ENCODE measurements at regions not wholly inside any gene's neighbourhood (a gene's known extent, or its start where the extent isn't known, plus 50 kb on each side); places are given as distances from the start of the nearest gene placed in this dataset.

DNA sequence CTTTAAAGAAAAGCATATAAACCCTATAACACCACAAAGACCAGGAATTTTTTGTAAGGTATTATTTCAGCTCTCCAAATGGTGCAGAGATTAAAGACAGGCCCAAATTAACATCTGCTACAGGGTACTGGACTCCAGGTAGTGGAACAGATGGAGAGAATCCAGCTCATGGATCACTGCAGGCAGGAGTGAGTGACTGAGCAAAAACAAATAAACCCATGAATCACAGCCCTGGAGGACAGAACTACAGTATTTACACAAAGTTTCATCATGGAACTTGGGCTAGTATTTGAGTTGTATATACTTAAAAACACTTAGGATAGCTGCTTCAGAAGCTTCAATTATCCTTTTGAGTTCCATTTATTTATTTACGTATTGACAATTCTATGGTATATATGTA is 132.8 kb upstream of the SPRY2 start:
- no peak overlapping the region for H3K4me3 ChIP-seq (ENCODE audit: control extremely low read depth in 1 of 5, extremely low read depth in 1 of 5, insufficient read depth in 1 of 5, low read depth in 2 of 5, low read length in 4 of 5)
- H3K4me2 ChIP-seq (replicated peaks; ENCODE audit: low read depth, low read length, poor library complexity, severe bottlenecking) = no peak overlapping the region
- no peak overlapping the region for H2AFZ ChIP-seq (ENCODE audit: insufficient read depth, low read depth, low read length, poor library complexity, severe bottlenecking)
- no peaks in the 10 kb centered on the region for H3K27me3 ChIP-seq (replicated peaks in 1 of 4; ENCODE audit: control extremely low read depth in 1 of 4, control insufficient read depth in 3 of 4, insufficient read depth in 4 of 4, low read length in 3 of 4)
- Mint-ChIP-seq H3K27me3 (no peaks in the 10 kb centered on the region), H3K9me3 (ENCODE audit: insufficient read depth) (no peaks in the 10 kb centered on the region), H3K27ac (no peak overlapping the region), H3K4me3 (no peak overlapping the region), H3K4me1 (peaks cover 5% of the 10 kb centered on the region)
- no peaks in the 10 kb centered on the region for H4K20me1 ChIP-seq (ENCODE audit: control insufficient read depth, insufficient read depth, low read length, poor library complexity, severe bottlenecking)
- DNase-seq (no peak), ATAC-seq (ENCODE audit: low read depth) (no peak)
- POLR2A ChIA-PET = no interaction called here
- H3K9ac ChIP-seq (ENCODE audit: low read length) = no peak overlapping the region
- TF ChIP-seq, protein P1, sequence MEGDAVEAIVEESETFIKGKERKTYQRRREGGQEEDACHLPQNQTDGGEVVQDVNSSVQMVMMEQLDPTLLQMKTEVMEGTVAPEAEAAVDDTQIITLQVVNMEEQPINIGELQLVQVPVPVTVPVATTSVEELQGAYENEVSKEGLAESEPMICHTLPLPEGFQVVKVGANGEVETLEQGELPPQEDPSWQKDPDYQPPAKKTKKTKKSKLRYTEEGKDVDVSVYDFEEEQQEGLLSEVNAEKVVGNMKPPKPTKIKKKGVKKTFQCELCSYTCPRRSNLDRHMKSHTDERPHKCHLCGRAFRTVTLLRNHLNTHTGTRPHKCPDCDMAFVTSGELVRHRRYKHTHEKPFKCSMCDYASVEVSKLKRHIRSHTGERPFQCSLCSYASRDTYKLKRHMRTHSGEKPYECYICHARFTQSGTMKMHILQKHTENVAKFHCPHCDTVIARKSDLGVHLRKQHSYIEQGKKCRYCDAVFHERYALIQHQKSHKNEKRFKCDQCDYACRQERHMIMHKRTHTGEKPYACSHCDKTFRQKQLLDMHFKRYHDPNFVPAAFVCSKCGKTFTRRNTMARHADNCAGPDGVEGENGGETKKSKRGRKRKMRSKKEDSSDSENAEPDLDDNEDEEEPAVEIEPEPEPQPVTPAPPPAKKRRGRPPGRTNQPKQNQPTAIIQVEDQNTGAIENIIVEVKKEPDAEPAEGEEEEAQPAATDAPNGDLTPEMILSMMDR (IDR thresholded peaks at IDR 0.05) = no peak
- TF ChIP-seq EZH2 (IDR thresholded peaks at IDR 0.05; ENCODE audit: borderline replicate concordance, insufficient read depth, low read depth, low read length, poor library complexity, severe bottlenecking) = no peak
- H3K4me1 ChIP-seq (ENCODE audit: control insufficient read depth in 2 of 2, insufficient read depth in 2 of 2, low read length in 2 of 2) = no peaks in the 10 kb centered on the region
- H3K27ac ChIP-seq (ENCODE audit: low read length in 2 of 2) = no peak overlapping the region
- WGBS (ENCODE audit: insufficient coverage) = no CpG with 5 or more reads among the region's 1 CpG
- CTCF ChIA-PET = interaction anchor here (1.0 kb wide), 1 partner anchor 132 kb away, joined by 3 read pairs; no protein-coding TSS in a partner anchor
- no peaks in the 10 kb centered on the region for H3K36me3 ChIP-seq (replicated peaks in 1 of 2; ENCODE audit: control extremely low read depth in 1 of 2, control insufficient read depth in 1 of 2, extremely low read depth in 1 of 2, insufficient read depth in 2 of 2, low read length in 1 of 2)
- H3K79me2 ChIP-seq (ENCODE audit: control insufficient read depth, insufficient read depth, low read length) = no peaks in the 10 kb centered on the region
- H3K9me3 ChIP-seq (ENCODE audit: control extremely low read depth in 1 of 3, control insufficient read depth in 2 of 3, insufficient read depth in 1 of 3, low read length in 2 of 3) = peaks cover 0 to 1% (median 0%) of the 10 kb centered on the region in 3 donors
- intact Hi-C loops (cut with micrococcal nuclease) = no loop called here

DNA sequence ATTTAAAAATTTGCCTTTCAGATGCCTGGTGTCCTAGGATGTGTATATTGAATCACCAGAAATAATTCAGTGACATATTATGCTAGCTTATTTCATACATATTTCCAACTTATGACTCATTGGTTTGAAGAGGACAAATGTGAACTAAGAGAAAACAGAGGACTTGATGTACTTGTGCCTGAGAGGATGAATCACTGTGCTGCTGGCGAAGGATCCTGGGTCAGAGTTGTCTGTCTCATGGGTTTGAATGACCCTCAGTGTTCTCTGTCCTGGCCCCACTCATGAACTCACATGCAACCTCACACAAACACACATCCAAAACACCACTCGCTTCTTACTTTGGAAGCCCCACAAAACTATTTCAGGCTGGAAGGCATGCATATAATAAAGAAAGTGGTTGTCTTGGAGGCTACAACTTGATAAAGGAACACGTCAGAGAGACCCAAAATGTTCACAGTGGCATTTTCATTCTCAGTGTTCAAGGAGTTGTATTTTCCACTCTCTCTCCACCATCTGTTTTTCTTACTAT is 129.0 kb upstream of the SPRY2 start:
- no CpG with 5 or more reads among the region's 3 CpGs for WGBS (ENCODE audit: insufficient coverage)
- Histone ChIP-seq H3K27ac (ENCODE audit: low read length in 2 of 2) (no peak overlapping the region), H3K27me3 (replicated peaks in 1 of 4; ENCODE audit: control extremely low read depth in 1 of 4, control insufficient read depth in 3 of 4, insufficient read depth in 4 of 4, low read length in 3 of 4) (no peaks in the 10 kb centered on the region), H3K4me1 (ENCODE audit: control insufficient read depth in 2 of 2, insufficient read depth in 2 of 2, low read length in 2 of 2) (no peaks in the 10 kb centered on the region), H2AFZ (ENCODE audit: insufficient read depth, low read depth, low read length, poor library complexity, severe bottlenecking) (no peak overlapping the region), H4K20me1 (ENCODE audit: control insufficient read depth, insufficient read depth, low read length, poor library complexity, severe bottlenecking) (no peaks in the 10 kb centered on the region), H3K79me2 (ENCODE audit: control insufficient read depth, insufficient read depth, low read length) (no peaks in the 10 kb centered on the region), H3K9ac (ENCODE audit: low read length) (no peak overlapping the region), H3K4me3 (ENCODE audit: control extremely low read depth in 1 of 5, extremely low read depth in 1 of 5, insufficient read depth in 1 of 5, low read depth in 2 of 5, low read length in 4 of 5) (no peak overlapping the region), H3K4me2 (replicated peaks; ENCODE audit: low read depth, low read length, poor library complexity, severe bottlenecking) (no peak overlapping the region), H3K9me3 (ENCODE audit: control extremely low read depth in 1 of 3, control insufficient read depth in 2 of 3, insufficient read depth in 1 of 3, low read length in 2 of 3) (peaks cover 0 to 1% (median 0%) of the 10 kb centered on the region in 3 donors), H3K36me3 (replicated peaks in 1 of 2; ENCODE audit: control extremely low read depth in 1 of 2, control insufficient read depth in 1 of 2, extremely low read depth in 1 of 2, insufficient read depth in 2 of 2, low read length in 1 of 2) (no peaks in the 10 kb centered on the region)
- Mint-ChIP-seq H3K4me3 (no peak overlapping the region), H3K27me3 (no peaks in the 10 kb centered on the region), H3K9me3 (ENCODE audit: insufficient read depth) (no peaks in the 10 kb centered on the region), H3K27ac (no peak overlapping the region), H3K4me1 (no peaks in the 10 kb centered on the region)
- no peak for DNase-seq
- TF ChIP-seq, protein P1 (IDR thresholded peaks at IDR 0.05) = no peak
- TF ChIP-seq EZH2 (IDR thresholded peaks at IDR 0.05; ENCODE audit: borderline replicate concordance, insufficient read depth, low read depth, low read length, poor library complexity, severe bottlenecking) = no peak
- POLR2A ChIA-PET = no interaction called here
- no peak for ATAC-seq (ENCODE audit: low read depth)
- intact Hi-C loops (cut with micrococcal nuclease) = no loop called here
- CTCF ChIA-PET = no interaction called here
